Stimulated activated naive CD4-positive, alpha-beta T cell treated with Interleukin-2 at 50 U/mL for 16 hours (primary cell): ENCODE measurements at regions not wholly inside any gene's neighbourhood (a gene's known extent, or its start where the extent isn't known, plus 50 kb on each side); places are given as distances from the start of the nearest gene placed in this dataset.
"Not testable (repeated sequence)": the region's sequence is repeated elsewhere in the genome, so short reads cannot be mapped to it uniquely, and the experiment has no call there.

Experiments used
- DNase-seq: peaks from one replicate; lab custom pipeline; 2025; lab: John Stamatoyannopoulos, UW

DNA sequence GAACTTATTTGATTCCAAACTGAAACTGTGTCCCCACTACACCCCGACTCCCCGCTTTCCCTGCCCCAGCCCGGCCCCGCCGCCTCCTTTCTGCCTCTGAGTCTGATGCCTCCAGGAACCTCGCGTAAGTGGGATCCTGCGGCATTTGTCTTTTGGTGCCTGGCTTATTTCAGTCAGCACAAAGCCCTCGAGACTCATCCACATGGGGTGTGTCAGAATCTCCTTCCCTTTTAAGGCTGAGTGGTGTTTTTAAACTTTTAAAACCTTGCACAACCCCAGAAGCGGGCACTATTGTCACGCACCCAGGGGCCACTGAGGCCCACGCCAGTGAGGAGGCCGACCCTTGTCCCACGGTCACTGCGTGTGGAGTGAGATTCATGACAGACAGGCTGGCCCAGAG is 206.9 kb downstream of the NPIPB11 start:
- DNase-seq: not testable (repeated sequence)

DNA sequence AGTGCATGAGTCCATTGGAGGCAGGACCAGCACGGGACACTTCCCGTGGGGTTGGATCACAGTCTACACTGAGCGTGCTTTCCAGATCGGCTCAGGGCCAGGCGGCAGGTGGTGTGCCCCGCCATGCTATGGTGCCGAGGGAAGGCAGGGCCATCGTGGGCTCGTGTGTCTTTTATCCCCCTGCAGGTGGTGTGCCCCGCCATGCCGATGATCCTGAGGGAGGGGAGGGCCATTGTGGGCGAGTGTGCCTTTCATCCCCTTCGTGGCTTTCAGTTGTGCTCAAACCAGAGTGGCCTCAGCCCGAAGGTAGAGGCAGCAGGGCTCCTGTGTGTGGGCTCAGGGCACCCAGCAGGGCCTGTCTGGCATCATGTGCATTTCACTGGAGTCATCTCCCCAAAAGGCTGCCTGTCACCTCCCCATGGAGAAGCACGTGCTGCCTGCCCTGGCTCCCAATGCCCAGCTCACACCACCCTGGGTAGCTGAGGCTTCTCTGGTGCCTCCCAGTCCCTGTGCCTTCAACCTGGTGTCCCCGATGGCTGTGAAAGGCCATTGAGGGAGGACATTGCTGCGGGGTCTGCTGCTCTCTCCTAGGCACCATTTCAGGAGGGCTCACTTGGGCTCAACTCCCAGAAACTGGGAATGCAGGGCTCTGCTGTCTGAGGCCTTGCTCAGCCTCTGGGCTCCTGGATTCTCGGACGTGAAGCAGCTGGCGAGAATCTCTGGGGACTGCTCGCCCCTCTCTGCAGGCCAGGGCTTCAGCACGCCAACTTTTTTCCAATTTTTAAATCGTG is 207.6 kb downstream of the NPIPB11 start:
- no peak for DNase-seq

DNA sequence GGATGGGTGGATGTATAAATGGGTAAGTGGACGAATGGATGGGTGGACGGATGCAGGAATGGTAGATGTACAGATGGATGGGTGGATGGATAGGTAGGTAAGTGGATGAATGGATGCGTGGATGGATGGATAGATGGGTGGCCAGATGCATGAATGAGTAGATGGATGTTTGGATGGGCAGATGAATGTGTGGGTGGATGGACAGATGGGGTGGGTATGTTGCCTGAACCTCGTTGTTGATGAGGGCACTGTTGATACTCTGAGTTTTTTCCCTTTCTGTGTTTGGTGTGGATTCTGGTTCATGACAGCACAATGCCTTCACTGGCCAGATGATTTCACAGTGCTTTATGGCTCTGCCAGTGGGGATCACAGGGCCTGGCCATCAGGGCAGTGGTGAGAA is 208.3 kb downstream of the NPIPB11 start:
- DNase-seq: no peak

DNA sequence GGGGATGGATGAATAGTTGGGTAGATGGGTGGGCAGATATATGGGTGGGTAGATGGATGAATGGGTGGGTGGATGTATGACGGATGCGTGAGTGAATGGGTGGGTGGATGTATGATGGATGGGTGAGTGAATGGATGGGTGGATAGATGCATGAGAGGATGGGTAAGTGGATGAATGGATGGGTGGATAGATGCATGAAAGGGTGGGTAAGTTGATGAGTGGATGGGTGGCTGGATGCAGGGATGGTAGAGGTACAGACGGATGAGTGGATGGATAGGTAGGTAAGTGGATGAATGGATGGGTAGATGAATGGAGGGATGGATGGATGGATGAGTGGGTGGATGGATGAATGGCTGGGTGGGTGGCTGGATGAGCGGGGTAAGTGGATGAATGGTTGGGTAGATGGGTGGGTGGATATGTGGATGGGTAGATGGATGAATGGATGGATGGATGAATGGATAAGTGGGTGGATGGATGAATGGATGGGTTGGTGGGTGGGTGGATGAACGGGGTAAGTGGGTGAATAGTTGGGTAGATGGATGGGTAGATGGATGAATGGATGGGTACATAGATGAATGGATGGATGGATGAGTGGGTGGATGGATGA is 208.9 kb downstream of the NPIPB11 start:
- DNase-seq: not testable (repeated sequence)

DNA sequence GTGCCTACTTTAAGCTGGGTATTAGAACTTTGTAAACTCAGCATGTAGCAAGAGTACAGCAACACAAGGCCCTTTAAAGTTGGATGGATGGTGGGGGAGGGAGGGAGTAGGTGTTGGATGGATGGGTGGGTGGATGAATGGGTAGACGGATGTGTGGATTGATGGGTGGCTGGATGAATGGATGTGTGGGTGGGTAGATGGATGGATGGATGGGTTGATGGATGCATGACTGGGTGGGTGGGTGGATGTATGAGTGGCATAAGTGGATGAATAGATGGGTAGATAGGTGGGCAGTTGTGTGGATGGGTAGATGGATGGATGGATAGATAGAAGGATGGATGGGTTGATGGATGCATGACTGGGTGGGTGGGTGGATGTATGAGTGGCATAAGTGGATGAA is 209.8 kb downstream of the NPIPB11 start:
- DNase-seq: not testable (repeated sequence)

DNA sequence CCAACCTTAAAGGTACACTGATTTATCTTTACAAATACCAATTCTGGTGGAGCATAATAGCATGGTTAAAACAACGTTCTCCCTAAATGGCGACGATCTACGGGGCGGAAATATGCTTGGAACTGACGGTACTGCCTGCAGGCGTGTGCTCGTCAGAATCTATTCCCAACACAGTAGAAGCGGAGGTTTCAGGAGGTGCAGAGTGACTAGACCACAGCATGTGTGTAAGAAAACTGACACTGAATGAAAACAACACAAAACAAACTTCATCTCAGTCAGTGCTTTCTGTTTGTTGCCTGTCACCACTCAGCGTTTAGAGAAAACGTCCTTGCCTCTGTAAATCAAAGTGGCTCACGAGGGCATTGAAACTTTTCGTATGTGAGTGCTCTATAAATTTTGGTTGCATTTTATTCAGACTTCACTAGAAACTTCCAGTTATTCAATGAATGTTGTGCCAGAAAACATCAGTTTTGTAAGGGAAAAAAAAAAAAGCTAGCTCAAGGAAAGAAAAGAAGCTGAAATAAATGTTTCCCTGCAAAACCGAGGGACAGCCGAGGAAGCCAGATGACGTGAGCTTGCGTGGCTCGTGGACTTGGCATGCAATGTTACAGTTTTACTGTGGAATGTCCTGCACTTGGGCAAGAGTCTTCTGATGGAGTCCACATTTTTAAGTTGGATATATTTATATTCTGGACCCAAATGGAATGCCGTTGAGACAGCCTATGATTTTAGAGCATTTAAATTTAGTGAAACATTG is 210.4 kb downstream of the LAT start:
- not testable (repeated sequence) for DNase-seq

DNA sequence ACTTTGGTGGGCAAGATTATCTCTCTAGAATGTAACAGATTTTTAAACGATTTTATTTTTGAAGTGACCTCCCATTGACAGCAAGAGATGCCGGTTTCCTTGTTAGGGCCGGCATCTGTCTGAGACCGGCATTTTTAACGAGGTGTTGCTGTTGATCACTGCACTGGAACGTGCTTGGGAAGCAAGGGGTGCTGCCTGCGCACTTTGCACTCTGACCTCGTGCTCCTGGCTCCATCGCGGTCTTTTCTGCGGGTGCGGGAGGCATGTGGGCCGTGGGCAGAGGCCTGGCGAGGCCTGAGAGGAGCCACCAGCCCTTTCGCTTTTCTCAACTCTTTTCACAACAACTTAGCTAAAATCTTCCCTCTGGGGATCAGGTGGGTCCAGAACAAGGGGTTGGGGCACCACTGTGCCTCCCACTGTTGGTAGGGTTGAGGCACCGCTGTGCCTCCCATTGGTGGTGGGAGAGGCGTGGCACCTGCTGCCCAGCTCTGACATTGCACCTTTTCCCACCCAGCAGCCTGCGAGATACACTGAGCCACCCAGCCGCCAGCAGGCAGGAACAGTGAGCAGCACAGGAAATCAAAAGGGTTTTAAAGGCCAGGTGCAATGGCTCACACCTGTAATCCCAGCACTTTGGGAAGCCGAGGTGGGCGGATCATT is 209.5 kb downstream of the LAT start:
- DNase-seq: not testable (repeated sequence)

DNA sequence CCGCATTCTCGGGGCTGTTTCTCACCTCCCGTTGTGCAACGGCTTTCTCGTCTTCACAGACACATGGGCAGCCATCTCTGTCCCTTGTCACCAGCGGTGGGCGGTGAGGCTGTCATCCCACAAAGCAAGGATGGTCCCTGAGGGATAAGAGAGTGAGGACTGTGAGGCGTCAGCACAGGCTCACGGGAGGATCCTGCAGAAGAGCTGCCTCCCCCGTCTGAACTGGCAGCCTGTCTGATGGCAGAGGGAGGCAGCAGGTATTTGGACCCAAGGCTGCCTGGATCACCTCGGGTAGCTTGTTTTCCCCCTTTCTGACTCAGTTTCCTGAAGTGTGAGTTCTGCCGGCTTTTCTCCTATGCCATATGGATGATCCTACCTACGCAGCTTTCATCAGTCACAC is 208.8 kb downstream of the LAT start:
- DNase-seq: not testable (repeated sequence)

DNA sequence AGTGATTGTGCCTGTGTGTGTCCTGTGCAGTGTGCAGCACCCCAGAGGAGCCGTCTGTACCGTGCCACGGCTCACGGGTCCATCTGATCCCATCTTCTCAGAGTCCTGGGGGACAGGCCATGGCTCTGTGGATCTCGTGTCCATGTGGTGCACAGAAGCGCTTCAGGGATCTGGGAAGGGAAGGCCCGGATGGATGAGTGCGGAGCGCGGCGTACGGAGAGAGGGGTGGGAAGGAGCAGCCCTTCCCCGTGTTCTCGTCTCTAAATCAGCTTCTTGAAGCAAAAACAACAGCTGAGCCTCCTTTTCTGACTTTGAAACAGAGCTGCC is 208.4 kb downstream of the LAT start:
- DNase-seq: not testable (repeated sequence)

DNA sequence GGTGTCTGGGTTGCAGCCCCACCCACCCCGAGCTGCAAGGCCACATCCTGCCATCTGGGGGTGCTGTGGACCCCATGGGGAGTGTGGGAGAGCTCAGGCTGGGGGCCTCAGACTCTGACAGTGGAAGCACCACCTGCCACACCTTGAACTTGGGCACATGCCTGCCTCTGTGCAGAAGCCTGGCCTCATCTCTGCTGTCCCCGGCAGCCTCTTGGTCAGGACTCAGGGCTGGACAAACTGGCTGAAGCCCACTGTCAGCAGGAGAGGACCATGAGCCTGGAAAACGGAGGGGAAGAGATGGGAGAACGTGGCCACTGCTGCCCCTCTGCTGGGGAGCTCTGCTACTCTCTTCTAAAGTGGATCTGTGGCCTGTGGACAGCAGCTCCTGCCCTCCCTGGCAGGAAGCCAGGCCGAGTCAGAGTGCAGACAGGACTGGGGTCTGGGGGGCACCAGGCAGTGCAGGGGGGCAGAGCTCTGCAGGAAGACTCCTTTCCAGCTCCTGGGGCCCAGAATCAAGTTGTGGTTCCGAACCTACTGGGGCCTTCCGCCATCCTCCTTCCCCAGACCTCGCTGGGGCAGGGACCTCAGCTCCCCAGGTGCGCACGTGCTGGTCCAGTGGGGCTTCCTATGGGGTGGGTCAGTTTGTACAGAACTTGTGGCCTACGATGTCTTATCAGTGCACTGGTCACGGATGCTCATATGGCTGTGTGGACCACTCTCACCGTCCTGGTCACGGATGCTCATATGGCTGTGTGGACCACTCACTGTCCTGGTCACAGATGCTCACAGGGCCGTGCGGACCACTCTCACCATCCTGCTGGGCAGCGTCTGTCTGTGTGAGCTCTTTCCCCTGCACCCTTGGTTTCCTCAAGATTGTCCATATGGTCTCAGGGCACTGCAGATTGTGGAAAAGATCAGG is 207.7 kb downstream of the LAT start:
- no peak for DNase-seq

DNA sequence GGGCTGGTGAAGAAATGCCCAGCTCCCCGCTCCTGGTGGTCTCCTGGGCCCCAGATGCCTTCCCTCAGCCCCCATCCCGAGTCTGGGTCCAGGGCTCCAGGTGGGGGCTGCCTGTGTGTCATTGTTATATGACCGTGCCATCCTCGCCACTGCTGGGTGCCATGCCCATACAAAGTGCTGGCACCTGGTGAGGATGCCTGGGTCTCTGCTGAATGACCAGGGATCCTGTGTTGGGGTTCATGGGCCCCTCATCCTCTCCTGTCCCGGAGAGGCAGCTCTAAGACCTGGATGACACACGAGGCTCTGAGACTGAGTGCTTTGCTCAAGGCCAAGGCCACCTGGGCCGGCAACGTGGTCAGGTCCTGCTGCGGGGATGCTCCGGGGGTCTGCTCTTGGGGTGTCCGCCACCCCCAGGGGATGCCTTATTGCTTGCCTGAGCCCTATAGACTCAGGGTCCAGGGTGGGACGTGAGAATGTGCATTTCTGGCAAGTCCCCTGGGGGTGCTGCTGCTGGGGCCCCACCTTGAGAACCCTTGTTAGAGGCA is 206.9 kb downstream of the LAT start:
- DNase-seq: not testable (repeated sequence)

DNA sequence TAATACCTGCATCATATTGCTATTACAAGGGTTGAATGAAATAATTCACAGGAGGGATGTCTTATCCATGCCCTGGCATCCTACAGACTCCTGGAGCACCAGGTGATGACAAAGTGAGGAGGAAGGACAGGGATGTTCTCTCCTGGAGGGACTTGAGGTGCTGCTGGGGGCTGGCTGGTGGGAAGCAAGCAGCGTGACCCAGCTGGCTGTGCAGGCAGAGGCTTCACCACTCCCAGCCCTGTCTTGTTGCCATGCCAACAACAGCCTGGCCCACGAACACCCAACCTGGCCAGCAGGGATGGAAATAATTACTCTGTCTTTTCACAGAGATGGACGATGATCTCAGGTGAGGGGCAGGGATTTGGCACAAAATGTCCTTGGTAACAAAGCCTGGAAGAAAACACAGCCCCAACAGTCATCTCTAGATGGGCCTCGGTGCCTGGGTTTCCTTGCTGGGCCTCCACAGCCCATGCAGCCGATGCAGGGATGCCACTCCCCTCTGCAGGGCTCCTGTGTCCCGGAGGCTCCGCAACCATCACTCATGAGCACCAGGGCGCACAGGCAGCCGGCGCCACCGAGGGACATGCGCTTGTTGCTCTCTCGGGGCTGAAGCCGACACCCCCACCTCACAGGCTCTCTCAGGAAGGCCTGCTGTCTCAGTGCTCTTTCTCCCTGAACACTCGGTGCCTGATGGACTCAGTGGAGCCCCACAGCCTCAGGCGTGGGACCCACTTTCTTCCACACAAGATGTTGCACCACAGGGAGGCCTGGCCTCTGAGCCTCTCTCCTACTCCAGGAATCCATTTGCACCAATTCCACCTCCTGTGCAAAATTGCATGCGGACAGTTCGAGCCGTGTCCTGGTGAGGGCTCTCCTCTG is 205.9 kb downstream of the LAT start:
- not testable (repeated sequence) for DNase-seq

DNA sequence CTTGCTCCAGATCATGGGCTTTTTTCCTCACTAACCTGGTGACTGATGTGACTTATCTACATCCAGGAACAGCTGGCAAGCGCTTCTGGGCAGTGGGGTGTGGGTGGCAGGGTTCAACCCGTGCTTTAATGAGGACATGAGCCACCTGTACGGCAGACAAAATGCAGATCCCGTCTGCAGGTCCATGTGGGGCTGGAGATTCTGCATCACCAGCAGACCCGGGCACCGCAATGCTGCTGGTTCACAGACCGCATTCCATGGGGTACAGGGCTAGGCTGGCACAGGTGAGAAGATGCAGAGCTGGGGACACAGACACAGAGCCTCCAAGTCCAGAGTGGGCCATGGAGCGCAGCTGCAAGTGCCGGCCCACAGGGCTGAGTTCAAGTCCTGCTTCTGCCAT is 204.0 kb downstream of the LAT start:
- not testable (repeated sequence) for DNase-seq

DNA sequence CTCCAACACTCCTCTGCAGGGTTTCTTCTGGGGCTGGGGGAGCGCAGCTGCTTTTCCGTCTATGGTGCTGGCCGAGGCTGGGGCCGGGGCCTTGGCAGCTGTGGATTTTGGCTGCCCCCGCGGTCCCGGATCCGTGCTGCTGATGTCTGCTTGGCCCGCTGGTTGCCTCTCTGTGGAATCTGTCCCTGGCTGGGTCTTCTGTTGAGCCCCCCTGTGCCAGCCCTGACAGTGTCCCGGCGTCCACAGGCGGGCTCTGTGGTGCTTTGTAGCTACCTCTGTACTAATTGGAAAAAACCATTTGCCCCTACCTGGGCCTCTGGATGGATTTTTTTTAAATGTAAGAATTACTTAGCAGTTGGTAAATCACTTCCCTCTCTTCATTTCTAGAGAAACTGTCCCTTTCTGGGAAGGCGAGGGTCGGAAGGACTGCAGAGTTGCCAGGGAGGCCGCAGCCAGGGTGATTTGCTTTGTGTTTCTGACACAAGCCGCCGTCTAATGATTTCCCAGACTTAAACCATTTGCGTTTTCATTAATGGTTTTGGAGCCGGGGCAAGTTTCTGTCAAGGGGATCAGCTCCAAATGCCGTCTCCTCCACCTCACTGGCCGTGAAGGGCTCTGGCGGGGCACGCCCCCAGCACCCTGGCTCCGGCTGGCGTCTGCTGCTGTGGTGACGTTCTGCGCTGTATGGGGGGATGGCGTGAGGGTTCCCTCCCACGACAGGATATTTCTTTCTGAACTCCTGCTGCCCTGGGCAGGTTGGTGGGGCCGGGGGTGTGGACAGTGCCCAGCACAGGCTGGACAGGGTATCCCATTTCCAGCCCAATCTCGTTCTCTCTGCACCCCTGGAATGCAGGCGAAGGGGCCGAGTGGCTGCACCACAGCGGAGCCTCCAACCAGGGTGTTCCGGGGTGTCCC is 201.7 kb downstream of the LAT start:
- not testable (repeated sequence) for DNase-seq

DNA sequence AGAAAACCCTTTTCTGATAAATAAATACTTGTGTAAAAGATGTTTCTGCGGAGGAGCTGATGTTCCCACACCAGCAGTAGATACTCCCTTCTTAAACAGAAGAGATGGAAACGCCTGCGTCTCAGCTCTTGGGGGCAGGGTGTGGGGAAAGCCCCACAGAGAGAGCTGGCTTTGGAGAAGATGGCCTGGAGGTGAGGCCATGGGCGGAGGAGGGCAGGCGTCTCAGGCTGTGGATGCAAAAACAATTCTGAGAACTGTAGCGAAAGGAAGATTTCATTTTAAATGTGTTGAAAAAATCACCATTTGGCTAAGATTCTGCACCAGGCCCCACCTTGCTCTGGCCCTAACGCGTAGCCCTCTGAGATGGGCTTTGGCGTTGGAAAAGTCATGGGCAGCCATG is 201.0 kb downstream of the LAT start:
- DNase-seq: not testable (repeated sequence)

DNA sequence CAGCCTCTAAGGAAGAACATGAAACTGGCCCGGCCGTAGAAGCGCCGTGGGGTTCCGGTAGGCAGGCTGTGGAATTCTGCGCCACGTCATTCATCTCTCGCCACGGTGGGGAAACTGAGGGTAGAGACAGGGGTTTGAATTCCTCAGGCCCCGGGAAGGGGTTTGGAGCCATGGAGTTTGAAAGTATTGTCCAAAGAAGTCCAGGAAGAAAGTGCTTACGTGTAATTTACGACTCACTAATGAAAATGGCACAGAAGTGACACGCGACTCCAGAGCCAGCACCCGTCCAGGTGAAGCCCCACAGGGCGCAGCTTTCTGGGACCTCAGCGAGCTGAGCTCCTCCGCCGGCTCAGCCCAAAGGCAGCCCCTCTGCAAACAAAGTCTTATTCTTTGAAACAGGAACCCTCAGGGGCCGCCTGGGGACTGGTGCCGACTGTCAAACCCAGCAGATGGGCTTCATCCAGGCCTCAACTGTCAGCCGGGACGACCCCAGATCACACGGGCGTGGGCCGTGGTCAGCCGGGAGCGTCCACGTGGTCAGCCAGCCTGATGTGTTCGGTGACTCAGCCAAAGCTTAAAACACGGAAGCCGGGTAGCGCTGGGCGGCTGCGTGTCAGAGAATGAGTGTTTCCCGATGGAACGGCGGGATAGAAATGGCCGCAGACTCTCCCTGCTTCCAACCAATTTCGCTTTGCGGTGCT is 200.0 kb downstream of the LAT start:
- not testable (repeated sequence) for DNase-seq

DNA sequence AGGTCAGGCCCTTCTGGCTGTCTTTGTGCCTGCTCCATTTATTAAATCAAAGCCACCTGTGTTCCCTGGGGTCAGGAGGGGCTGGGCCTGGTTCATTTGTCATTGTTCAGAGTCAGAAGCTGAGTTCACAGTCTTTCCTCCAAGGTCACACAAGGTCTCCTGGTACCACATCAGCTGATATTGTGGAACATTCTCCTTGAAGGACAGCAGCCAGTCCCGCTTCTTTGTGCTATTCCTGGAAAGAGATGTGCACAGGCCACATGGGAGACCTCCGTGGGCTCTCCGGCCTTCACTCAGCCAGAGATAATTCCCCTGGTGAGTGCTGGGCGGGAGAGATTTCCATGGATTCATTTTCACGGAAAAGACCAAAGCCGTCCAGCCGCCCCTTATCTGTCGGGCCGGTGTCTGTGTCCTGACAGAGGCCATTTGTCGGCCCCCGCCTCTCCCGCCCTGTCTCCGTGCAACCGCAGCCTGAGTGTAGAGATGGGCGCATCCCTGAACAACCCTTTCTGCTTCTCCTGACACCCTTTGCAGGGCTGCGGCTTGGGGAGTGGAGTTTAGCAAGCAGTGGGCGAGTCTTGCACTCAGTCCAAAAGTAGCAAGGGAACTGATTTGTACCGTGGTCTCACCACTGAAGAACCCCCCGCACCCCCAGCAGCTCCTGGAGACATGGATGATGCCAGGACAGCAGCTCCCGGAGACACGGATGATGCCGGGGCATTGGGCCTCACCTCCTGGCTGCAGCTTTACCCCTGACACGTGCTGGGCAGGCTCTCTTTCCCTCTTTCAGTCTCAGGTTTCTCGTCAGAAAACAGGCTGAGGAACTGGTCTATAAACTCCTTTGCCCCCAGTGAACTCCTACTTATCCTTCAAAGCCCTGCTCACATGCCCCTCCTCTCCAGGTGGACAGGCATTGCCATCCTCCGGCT is 198.4 kb downstream of the LAT start:
- DNase-seq: not testable (repeated sequence)
